Superior temporal gyrus (tissue), 1 donor: ENCODE measurements at regions not wholly inside any gene's neighbourhood (a gene's known extent, or its start where the extent isn't known, plus 50 kb on each side); places are given as distances from the start of the nearest gene placed in this dataset.

Experiments
- DNase-seq: peaks from one replicate; pipeline ENCODE4 v3.0.0-alpha.2; 2016; ENCODE audit errors: extremely low spot score

- no peak for DNase-seq
Observed at GRCh38 chr1:195082183-195082582, 1526.1 kb downstream of the KCNT2 start.

DNA sequence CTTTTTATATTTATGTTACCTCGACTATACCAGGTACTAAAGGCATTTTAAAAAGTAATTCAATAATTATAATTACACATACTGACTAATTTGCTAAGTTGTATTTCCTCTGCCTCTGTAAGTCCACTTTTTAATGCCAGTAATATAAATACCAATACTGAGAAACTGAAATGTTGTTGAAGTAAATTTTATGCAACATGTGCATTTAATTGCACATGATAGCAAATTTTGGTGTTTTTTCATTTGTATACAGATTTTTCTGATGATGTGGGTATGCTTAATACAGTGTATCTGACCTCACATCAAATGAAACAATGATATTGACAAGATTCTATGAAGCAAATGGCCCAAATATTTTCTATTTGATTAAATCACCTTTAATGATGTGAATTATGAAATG lies 1531.6 kb downstream of the KCNT2 start:
- no peak for DNase-seq

DNA sequence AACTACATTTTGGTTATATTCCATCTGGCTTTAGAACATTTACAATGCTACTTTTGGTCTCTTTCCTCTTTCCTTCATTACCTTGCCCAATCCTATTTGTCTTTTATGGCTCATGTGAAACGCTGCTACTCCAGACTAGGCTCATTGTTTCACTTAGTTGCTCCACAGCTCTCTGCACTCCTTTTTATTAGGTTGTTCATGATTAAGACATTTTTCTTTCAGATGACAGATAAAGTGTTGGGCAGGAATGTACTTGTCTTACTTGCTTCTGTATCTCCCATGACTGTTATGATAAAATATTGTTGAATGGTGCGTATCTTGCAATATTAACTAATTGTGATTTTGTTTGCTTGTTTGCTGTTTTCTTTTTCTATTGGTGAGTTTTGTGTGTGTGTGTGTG lies 1532.3 kb downstream of the KCNT2 start:
- DNase-seq, result no peak

- DNase-seq, result no peak
Observed at GRCh38 chr1:195071461-195071860, 1536.8 kb downstream of the KCNT2 start.

DNA sequence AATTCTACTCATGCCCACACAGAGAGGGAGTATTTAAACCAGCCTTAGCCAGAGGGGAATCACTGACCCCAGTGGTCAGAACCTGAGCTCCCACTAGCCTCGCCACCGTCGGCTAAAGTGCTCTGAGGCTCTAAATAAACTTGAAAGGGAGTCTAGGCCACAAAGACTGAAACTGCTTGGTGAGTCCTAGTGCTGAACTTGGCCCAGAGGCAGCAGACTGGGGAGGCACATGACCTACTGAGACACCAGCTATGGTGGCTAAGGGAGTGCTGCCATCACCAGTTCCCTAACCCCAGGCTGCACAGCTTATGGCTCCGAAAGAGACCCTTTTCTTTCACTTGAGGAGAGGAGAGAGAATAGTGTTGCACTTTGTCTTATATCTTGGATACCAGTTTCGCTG lies 1542.8 kb downstream of the KCNT2 start:
- DNase-seq, result no peak

DNA sequence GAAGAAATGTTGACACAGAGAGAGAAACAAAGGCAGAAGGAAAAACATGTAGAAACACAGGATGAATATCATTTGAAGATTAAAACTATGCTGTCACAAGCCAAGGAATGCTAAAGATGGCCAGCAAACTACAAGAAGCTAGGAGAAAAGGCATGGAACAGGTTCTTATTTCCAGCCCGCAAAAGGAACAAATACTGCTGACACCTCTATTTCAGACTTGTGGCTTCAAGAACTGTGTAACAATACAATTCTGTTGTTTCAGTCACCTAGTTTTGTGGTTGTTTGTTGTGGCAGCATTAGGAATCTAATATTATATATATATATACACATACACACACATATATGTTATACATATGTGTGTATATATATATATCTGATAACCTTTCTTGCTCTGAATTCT lies 1543.9 kb downstream of the KCNT2 start:
- DNase-seq, result no peak

DNA sequence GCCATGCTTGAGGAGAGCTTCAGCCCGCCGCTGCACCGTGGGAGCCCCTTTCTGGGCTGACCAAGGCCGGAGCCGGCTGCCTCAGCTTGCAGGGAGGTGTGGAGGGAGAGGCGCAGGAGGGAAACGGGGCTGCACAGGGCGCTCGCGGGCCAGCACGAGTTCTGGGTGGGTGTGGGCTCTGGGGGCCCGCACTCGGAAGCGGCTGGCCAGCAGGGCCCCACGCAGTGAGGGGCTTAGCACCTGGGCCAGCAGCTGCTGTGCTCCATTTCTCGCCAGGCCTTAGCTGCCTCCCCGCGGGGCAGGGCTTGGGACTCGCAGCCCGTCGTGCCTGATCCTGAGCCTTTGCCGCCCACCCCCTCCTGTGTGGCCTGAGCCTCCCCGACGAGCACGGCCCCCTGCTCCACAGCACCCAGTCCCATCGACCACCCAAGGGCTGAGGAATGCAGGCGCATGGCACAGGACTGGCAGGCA lies 1554.0 kb downstream of the KCNT2 start:
- DNase-seq, result no peak

DNA sequence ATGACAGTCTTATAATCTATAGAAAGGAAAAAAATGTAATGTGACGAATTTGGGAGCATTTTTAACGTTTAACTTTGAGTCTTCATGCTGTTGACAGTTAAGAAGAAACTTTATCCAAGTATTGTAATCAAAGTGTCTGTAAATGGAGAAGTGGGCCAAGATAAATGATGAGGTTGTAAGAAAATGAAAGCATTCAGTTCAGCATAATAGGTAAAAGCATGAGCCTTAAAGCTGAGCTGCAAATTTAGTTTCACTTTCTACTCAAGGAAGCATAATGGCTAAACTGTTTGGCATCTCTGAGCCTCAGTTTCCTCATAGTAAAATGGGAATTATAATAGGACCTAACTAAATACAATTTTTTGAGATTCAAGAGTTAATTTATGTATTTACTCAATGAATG lies 1554.8 kb downstream of the KCNT2 start:
- no peak for DNase-seq

DNA sequence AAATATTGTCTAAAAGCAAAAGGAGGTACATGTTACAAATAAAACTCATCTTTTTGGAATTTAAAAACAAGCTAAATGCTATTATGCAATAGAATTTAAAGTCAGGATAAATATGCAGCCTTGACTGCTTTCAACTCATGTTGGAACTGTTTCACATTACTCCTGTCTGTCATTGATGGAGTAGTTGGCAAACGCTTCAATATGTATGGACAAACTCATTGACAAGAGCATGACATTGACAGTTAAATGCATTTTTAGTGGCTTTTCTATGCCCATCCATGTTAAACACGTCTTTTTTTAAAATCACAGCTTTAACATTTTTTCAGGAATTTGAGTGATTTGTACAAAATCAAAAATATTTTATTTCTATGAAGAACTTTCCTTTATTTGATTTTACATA lies 1560.5 kb downstream of the KCNT2 start:
- DNase-seq, result no peak

GRCh38 chr1:195045072-195045471 lies 1563.2 kb downstream of the KCNT2 start:
- no peak for DNase-seq

GRCh38 chr1:195030793-195031192 lies 1577.4 kb downstream of the KCNT2 start:
- no peak for DNase-seq

DNA sequence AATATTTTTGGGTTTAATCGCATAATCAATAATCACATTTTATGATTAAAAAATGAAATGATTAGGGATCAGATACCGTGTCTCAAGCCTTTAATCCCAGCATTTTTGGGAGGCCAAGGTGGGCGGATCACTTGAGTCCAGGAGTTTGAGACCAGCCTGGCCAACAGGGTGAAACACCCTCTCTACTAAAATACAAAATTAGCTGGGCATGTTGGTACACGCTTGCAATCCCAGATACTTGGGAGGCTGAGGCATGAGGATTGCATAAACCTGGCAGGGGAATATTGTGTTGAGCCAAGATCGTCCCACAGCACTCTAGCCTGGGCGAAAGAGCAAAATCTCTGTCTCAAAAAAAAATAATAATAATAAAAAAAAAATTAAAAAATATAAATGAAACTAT lies 1581.4 kb downstream of the KCNT2 start:
- DNase-seq, result no peak

DNA sequence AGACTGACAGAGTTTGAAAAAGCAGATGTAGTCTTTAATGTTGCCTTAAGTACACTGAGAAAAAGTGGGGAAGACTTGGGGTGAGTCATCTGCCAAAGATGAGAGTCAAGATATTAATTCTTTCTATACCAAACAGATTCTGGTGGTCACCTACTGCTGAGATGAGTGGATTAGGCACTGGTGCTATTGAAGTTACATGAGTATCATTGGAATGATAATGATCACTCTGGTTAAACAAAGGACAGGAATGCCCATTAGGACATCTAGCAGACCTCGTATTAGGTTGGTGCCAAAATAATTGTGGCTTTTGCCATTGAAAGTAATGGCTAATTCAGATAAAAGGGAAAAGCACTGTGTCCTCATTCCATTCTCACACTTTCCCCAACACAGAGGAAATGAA lies 1588.9 kb downstream of the KCNT2 start:
- no peak for DNase-seq

DNA sequence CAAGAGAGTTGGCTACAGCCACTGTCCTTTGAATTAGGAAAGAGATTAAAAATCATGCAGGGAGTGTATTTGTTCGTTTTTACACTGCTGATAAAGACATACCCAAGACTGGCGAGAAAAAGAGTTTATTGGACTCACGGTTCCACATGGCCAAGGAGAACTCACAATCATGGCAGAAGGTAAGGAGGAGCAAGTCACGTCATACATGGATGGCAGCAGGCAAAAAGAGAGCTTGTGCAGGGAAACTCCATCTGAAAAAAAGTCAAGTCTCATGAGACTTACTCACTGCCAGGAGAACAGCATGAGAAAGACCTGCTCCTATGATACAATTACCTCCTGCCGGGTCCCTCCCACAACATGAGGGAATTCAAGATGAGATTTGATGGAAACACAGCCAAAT lies 1595.2 kb downstream of the KCNT2 start:
- DNase-seq, result no peak

GRCh38 chr1:195005338-195005737 lies 1602.9 kb downstream of the KCNT2 start:
- no peak for DNase-seq

- no peak for DNase-seq
Observed at GRCh38 chr1:194990483-194990882, 1617.8 kb downstream of the KCNT2 start.

GRCh38 chr1:194975913-194976312 lies 1632.3 kb downstream of the KCNT2 start:
- no peak for DNase-seq

GRCh38 chr1:194968916-194969315 lies 1639.3 kb downstream of the KCNT2 start:
- DNase-seq, result no peak

GRCh38 chr1:194959795-194960194 lies 1648.4 kb downstream of the KCNT2 start:
- DNase-seq, result no peak

DNA sequence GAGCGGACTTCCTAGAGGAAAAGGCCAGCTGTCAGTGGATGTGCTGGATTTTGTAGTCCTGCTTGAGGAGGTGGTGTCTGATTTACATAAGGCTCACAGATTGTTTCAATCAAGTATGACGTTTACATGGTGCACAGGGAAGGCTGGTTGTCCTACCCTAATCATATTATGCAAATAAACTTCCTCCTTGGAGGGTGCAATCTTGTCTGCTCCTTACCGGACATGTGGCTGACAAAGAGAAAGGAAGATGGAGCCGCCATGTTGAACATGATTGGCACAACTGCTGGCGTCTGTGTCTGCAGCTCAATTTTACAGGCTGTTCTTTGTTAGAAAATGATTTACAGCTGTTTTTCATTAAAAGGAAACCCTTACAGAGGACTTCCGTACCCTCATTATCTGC lies 1656.1 kb downstream of the KCNT2 start:
- DNase-seq, result no peak

DNA sequence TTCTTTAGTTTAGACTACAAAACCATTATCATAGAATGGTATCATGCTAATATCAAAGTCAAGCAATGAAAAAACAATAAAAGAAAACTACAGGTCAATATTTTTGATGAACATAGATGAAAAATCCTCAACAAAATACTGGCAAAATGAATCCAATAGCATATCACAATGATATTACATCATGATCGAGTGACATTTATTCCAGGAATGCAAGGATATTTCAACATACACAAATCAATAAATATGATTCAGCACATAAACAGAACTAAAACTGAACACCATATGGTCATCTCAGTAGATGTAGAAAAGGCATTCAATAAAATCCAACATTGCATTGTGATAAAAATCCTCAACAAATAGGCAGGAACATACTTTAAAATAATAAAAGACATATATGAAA lies 1657.7 kb downstream of the KCNT2 start:
- DNase-seq, result no peak

DNA sequence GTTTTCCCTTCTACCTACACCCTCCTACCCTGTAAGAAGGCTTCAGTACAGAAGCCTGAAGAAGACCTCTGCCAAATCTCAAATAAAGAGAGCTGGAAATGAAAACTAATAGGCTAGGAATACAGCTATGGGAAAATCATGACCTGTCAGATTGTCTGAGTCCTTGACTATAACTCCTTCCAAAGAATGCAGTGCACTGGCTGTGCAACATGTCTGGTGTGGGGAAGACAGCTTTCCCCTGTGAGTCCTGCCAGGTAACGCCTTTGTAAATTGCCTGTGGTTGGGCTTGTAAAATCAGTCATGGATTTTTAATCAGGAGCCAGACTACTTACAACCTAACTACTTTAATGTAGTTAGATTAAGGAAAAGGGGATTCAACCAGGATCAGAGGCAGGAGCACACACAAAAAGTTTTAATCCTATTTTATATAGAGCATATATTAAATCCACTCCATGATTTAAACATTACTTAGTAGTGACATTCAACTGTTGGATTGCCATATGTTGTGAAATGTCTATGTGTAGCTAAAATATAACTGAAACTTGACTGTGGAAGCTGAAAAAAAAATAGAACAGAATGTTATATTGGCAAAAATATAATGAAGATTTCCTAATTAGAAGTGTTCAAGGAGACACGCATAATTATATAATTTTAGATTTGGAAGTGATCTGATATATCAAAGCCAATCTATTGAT lies 1667.8 kb downstream of the KCNT2 start:
- DNase-seq, result no peak

DNA sequence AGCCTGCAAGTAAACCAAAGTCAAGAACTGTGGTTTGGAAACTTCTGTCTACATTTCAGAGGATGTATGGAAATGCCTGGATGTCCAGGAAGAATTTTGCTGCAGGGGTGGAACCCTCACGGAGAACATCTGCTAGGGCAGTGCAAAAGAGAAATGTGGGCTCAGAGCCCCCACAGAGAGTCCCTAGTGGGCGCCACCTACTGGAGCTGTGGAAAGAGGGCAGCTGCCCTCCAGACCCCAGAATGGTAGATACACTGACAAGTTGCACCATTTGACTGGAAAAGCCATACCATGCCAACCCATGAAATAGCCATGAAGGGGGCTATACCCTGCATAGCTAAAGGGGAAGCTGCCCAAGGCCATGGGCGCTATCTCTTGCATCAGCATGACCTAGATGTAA lies 1672.4 kb downstream of the KCNT2 start:
- no peak for DNase-seq

GRCh38 chr1:194931166-194931565 lies 1677.1 kb downstream of the KCNT2 start:
- peak; percentile 27 for DNase-seq
